GM12874 (cell line): ENCODE measurements at regions not wholly inside any gene's neighbourhood (a gene's known extent, or its start where the extent isn't known, plus 50 kb on each side); places are given as distances from the start of the nearest gene placed in this dataset.

Source experiments
- TF ChIP-seq, protein P1 (sequence below): IDR thresholded peaks from 2 replicates; pipeline ENCODE4 v1.5.1; 2011; ENCODE audit warnings: low read depth, mild to moderate bottlenecking, control low read depth, low read length, moderate library complexity; ENCODE audit not compliant: insufficient read depth

DNA sequence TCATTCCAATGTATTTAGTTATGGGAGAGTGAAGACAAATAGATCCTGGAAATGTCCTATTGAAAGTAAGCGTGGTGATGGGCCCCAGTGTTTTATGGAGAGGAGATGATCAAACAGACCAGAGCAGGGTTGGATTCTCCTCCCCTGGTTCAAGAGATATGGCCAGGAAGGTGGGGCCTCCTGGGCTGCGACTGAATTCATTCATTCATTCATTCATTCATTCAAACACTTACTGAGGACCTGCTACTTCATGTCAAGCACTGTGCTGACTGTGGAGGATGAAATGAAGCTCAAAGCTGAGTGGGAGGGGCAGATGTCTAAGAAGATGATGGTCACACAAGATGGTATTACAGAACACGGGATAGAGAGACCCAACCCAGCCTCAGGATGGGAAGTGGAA, 71.5 kb upstream of the TNR start:
- TF ChIP-seq, protein P1, sequence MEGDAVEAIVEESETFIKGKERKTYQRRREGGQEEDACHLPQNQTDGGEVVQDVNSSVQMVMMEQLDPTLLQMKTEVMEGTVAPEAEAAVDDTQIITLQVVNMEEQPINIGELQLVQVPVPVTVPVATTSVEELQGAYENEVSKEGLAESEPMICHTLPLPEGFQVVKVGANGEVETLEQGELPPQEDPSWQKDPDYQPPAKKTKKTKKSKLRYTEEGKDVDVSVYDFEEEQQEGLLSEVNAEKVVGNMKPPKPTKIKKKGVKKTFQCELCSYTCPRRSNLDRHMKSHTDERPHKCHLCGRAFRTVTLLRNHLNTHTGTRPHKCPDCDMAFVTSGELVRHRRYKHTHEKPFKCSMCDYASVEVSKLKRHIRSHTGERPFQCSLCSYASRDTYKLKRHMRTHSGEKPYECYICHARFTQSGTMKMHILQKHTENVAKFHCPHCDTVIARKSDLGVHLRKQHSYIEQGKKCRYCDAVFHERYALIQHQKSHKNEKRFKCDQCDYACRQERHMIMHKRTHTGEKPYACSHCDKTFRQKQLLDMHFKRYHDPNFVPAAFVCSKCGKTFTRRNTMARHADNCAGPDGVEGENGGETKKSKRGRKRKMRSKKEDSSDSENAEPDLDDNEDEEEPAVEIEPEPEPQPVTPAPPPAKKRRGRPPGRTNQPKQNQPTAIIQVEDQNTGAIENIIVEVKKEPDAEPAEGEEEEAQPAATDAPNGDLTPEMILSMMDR: no peak

DNA sequence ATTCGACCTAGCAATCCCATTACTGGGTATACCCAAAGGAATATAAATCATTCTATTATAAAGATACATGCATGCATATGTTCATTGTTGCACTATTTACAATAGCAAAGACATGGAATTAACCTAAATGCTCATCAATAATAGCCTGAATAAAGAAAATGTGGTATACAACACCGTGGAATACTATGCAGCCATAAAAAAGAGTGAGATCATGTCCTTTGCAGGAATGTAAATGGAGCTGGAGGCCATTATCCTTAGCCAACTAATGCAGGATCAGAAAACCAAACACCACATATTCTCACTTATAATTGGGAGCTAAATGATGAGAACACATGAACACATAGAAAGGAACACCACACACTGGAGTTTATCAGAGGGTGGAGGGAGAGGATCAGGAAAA, 69.5 kb upstream of the TNR start:
- TF ChIP-seq, protein P1: no peak

DNA sequence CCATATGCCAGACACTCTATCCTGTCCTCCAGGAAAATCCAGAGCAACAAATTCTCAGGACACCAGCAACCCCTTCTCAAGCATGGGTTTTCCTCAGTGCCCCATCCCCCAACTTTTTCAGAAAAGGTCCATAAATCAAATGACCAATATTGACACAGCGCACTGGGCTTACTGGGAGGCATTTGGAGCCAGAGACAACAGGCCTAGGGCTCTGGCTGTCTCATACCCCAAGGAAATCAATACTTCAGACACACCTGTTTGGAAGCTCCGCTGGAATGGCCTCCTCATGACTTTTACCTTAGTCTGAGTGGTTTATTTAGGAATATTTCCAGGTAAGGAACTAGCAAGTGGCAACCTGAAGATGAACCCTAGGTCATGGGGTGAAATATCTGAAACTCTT, 66.9 kb upstream of the TNR start:
- TF ChIP-seq, protein P1: no peak

DNA sequence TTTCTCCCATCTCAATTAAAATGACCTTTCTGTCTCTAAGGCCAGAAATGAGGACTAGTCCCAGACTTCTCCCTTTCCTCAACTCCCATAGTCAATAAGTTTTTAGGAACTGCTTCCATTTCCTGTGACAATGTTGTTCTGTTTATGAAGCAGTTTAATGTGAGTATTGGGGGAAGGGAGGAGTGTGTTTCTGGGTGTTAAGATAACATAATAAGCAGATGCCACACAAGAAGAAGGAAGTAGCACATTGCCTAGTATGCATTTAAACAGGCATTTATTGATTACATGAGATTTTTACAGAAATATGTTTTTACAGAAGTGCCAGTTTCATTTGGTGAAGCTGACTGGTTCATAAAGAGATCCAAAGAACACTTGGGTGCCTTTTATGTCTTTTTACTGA, 65.6 kb upstream of the TNR start:
- TF ChIP-seq, protein P1: no peak

DNA sequence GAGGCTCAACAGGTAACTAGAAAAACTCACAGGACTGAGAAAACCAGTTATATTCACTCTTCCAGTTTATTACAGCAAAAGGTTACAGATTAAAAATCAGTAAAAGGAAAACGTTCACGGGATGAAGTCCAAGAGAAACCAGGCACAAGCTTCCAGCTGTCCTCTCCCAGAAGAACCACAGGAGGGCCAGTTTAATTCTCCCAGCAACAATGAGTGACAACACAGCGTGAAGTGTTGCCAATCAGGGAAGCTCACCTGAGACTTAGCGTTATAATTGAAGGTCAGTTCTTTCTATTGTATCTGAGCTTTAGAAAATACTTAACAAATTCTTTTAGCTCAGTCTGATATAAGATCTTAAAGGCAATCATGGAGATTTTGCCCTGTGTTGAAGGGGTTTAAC, 65.2 kb upstream of the TNR start:
- TF ChIP-seq, protein P1: no peak

DNA sequence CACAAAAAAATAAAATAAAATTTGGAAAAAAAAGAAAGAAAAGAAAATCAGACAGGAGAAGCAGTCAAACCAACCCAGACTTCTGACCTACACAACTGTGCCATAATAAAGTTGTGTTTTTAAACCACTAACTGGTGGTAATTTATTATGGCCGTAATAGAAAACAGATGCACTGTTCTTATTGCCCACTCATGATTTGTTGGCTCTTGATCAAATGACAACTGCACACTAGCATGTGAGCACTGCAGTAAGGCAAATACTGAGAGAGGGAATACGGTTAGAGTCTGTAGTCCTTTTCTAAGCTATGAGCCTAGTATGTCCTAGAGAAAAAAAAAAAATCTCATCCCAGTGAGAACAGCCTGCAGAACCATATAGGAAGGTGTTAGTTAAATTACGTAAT, 61.2 kb upstream of the TNR start:
- TF ChIP-seq, protein P1: no peak

DNA sequence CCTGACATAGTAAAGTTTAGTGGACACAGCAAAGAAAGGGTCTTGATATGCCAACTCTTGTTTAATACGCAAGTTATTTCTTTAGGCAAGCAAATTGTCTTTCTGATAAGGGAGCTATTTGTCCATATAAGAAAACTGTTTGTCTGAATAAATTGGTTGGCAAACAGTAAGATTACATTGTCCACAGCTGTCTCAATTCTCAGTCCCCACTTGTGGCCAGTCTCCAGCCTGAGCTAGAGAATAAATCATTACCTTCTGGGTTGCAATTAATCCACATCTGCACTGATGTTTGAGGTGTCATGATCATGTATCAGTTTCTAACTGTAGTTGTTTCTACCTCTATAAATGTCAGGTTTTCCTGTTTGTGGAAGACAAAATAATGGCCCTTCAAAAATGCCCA, 60.0 kb upstream of the TNR start:
- TF ChIP-seq, protein P1: no peak
